GM12865 (cell line): ENCODE measurements at regions not wholly inside any gene's neighbourhood (a gene's known extent, or its start where the extent isn't known, plus 50 kb on each side); places are given as distances from the start of the nearest gene placed in this dataset.
A peak's percentile ranks its signal among the peaks of the same experiment; 100 is the strongest.

Experiments
- DNase-seq: peaks from one replicate; pipeline ENCODE4 v3.0.0; 2010; ENCODE audit warnings: low read depth
- H3K4me3 ChIP-seq: 2 replicates; pipeline ENCODE4 v1.5.1; 2011; ENCODE audit warnings: mild to moderate bottlenecking, low read depth, low read length, control low read depth
- TF ChIP-seq, protein P1 (sequence below): IDR thresholded peaks from 2 replicates; pipeline ENCODE4 v1.5.1; 2011; ENCODE audit warnings: low read length, control low read depth, low read depth, inconsistent platforms; ENCODE audit not compliant: insufficient read depth; ENCODE audit errors: missing control alignments

- TF ChIP-seq, protein P1, sequence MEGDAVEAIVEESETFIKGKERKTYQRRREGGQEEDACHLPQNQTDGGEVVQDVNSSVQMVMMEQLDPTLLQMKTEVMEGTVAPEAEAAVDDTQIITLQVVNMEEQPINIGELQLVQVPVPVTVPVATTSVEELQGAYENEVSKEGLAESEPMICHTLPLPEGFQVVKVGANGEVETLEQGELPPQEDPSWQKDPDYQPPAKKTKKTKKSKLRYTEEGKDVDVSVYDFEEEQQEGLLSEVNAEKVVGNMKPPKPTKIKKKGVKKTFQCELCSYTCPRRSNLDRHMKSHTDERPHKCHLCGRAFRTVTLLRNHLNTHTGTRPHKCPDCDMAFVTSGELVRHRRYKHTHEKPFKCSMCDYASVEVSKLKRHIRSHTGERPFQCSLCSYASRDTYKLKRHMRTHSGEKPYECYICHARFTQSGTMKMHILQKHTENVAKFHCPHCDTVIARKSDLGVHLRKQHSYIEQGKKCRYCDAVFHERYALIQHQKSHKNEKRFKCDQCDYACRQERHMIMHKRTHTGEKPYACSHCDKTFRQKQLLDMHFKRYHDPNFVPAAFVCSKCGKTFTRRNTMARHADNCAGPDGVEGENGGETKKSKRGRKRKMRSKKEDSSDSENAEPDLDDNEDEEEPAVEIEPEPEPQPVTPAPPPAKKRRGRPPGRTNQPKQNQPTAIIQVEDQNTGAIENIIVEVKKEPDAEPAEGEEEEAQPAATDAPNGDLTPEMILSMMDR: no peak
- no peak for DNase-seq
- no peak overlapping the region for H3K4me3 ChIP-seq
Observed at GRCh38 chrX:109854096-109854495, 121.0 kb upstream of the ACSL4 start.

DNA sequence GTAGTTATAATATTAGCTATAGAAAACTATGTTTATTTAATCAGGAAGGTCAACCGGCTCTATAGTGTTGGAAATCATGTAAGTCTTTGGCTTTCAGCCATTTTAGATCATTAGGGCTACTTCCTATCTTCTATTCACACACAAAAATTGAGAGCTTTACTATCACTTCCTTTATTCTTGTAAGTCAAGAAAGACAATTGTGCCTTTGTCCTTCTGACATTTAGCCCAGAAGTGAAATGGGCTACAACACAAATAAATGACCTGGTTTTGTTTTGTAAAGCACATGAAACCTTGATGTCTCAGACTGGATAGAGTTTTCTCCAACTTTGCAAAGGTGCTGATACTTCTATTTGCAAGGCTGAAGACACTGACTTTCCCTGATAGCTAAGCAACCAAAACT lies 122.4 kb upstream of the ACSL4 start:
- TF ChIP-seq, protein P1: no peak
- DNase-seq: no peak
- H3K4me3 ChIP-seq: no peak overlapping the region

- no peak overlapping the region for H3K4me3 ChIP-seq
- peak; percentile 38 for DNase-seq
- TF ChIP-seq, protein P1: peak; percentile 50
Observed at GRCh38 chrX:109856974-109857373, 123.9 kb upstream of the ACSL4 start.

- no peak overlapping the region for H3K4me3 ChIP-seq
- TF ChIP-seq, protein P1: no peak
- no peak for DNase-seq
Observed at GRCh38 chrX:109857584-109858228, 124.6 kb upstream of the ACSL4 start.

DNA sequence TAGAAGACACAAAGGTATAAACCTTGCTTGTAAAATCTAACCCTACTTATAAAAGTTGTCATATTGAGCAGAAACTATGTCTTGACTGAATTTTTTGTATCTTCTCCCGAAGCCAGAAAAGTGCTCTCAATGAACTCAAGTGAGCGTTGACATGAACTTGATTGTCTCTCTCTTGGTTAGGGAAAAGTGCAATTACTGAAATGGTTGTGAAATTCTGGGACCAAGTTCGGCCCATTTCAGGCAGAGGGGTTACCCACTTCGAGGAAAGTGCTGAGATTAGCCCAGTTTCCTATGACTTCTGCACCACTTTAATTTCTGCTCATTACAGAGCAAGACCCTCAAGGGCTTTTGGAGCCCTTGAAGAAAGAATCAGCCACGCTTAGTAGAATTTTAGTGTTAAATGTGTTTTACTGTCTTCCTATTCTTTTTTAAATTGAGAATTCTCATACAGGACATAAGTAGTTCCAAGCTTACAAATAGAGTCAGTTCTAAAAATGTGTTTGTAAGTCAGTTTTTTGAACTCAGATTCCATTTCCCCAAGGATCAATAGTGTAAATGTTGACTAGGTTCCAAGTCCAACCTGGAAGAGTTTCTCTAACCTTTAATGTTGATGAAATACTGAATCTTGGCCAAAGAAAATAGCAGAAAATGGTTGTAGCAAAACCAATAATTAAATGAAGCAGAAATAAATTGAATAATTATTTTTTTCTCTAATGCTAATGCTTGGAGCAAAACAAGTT lies 125.7 kb upstream of the ACSL4 start:
- H3K4me3 ChIP-seq: no peak overlapping the region
- no peak for DNase-seq
- TF ChIP-seq, protein P1: no peak

DNA sequence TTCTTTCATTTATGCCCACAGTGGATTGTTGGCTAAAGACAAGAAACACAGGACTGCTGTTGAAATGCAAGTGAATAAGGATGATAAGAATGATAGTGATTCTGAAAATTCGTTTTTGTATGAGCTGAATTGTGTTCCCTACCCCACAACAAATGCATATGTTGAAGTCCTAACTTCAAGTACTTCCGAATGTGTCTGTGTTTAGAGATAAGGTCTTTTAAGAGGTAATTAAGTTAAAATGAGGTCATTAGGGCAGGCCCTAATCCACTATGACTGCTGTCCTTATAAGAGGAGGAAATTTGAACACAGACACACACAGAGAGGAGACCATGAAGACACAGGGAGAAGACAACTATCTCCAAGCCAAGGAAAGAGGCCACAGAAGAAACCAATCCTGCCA lies 126.6 kb upstream of the ACSL4 start:
- TF ChIP-seq, protein P1: no peak
- no peak overlapping the region for H3K4me3 ChIP-seq
- DNase-seq: no peak

- TF ChIP-seq, protein P1: no peak
- H3K4me3 ChIP-seq: no peak overlapping the region
- DNase-seq: no peak
Observed at GRCh38 chrX:109862433-109862832, 129.4 kb upstream of the ACSL4 start.
